H9 (cell line): ENCODE measurements at regions not wholly inside any gene's neighbourhood (a gene's known extent, or its start where the extent isn't known, plus 50 kb on each side); places are given as distances from the start of the nearest gene placed in this dataset.

ENCODE experiments used
- DNase-seq: peaks from one replicate; pipeline ENCODE4 v3.0.0-alpha.2; 2017
- H2AFZ ChIP-seq: one replicate; pipeline ENCODE4 v1.6.1; 2013; ENCODE audit warnings: mild to moderate bottlenecking, low read length, control low read depth, moderate library complexity
- H2AK5ac ChIP-seq: 2 replicates; pipeline ENCODE4 v1.6.1; 2013; ENCODE audit warnings: low read length, control low read depth, mixed read lengths; ENCODE audit not compliant: insufficient read length
- H2BK120ac ChIP-seq: one replicate; pipeline ENCODE4 v1.6.1; 2013; ENCODE audit warnings: low read depth, mild to moderate bottlenecking, low read length, control low read depth, inconsistent platforms; ENCODE audit not compliant: poor library complexity, severe bottlenecking
- H2BK12ac ChIP-seq: 2 replicates; pipeline ENCODE4 v1.6.1; 2013; ENCODE audit warnings: low read length, control low read depth, mixed read lengths, low read depth; ENCODE audit not compliant: insufficient read length
- H2BK15ac ChIP-seq: 2 replicates; pipeline ENCODE4 v1.6.1; 2013; ENCODE audit warnings: low read depth, low read length, control low read depth
- H2BK20ac ChIP-seq: one replicate; pipeline ENCODE4 v1.6.1; 2013; ENCODE audit warnings: low read depth, mild to moderate bottlenecking, low read length, control low read depth, inconsistent platforms; ENCODE audit not compliant: poor library complexity, severe bottlenecking
- H2BK5ac ChIP-seq: 2 replicates; pipeline ENCODE4 v1.6.1; 2013; ENCODE audit warnings: low read length, control low read depth, mixed read lengths; ENCODE audit not compliant: insufficient read length
- H3K14ac ChIP-seq: 2 replicates; pipeline ENCODE4 v1.6.1; 2013; ENCODE audit warnings: low read length, control low read depth; ENCODE audit not compliant: insufficient read depth
- H3K18ac ChIP-seq: 2 replicates; pipeline ENCODE4 v1.6.1; 2013; ENCODE audit warnings: low read depth, mild to moderate bottlenecking, mixed read lengths, low read length, control low read depth; ENCODE audit not compliant: insufficient read length
- H3K23ac ChIP-seq: 2 replicates; pipeline ENCODE4 v1.6.1; 2013; ENCODE audit warnings: low read length, control low read depth, mixed read lengths, low read depth; ENCODE audit not compliant: insufficient read length
- H3K23me2 ChIP-seq: 2 replicates; pipeline ENCODE4 v1.6.1; 2013; ENCODE audit warnings: low read depth, mild to moderate bottlenecking, mixed read lengths, low read length, control low read depth; ENCODE audit not compliant: insufficient read length, poor library complexity, severe bottlenecking
- H3K27ac ChIP-seq: 2 replicates; pipeline ENCODE4 v1.5.1; 2013; ENCODE audit warnings: low read length, control low read depth, mixed read lengths, low read depth; ENCODE audit not compliant: insufficient read length
- H3K27me3 ChIP-seq: 2 replicates; pipeline ENCODE4 v1.6.1; 2013; ENCODE audit warnings: low read length, control low read depth, inconsistent platforms; ENCODE audit not compliant: insufficient read depth
- H3K4ac ChIP-seq: 2 replicates; pipeline ENCODE4 v1.6.1; 2013; ENCODE audit warnings: low read depth, mild to moderate bottlenecking, control low read depth, inconsistent platforms, low read length, moderate library complexity
- H3K4me1 ChIP-seq: 2 replicates; pipeline ENCODE4 v1.6.1; 2013; ENCODE audit warnings: low read length, control low read depth, inconsistent platforms; ENCODE audit not compliant: insufficient read depth
- H3K4me2 ChIP-seq: 2 replicates; pipeline ENCODE4 v1.6.1; 2013; ENCODE audit warnings: low read length, control low read depth, mixed read lengths; ENCODE audit not compliant: insufficient read length, insufficient read depth
- H3K56ac ChIP-seq: 2 replicates; pipeline ENCODE4 v1.6.1; 2013; ENCODE audit warnings: low read depth, mild to moderate bottlenecking, mixed read lengths, low read length, control low read depth; ENCODE audit not compliant: insufficient read length
- H3K79me1 ChIP-seq: 2 replicates; pipeline ENCODE4 v1.6.1; 2013; ENCODE audit warnings: low read depth, mild to moderate bottlenecking, moderate library complexity, low read length, control low read depth, inconsistent platforms; ENCODE audit not compliant: insufficient read depth, poor library complexity, severe bottlenecking
- H3K79me2 ChIP-seq: 2 replicates; pipeline ENCODE4 v1.6.1; 2013; ENCODE audit warnings: low read length, control low read depth, inconsistent platforms; ENCODE audit not compliant: insufficient read depth
- H3K9ac ChIP-seq: 2 replicates; pipeline ENCODE4 v1.6.1; 2013; ENCODE audit warnings: low read length, control low read depth, mixed read lengths; ENCODE audit not compliant: insufficient read length; ENCODE audit errors: extremely low read depth
- H3K9me3 ChIP-seq: one replicate; pipeline ENCODE4 v1.6.1; 2013; ENCODE audit warnings: low read depth, low read length, inconsistent platforms; ENCODE audit not compliant: control insufficient read depth
- H3T11ph ChIP-seq: one replicate; pipeline ENCODE4 v1.6.1; 2013; ENCODE audit warnings: mild to moderate bottlenecking, low read length, control low read depth, inconsistent platforms
- H4K20me1 ChIP-seq: one replicate; pipeline ENCODE4 v1.6.1; 2013; ENCODE audit not compliant: control insufficient read depth, insufficient read length, insufficient read depth
- H4K5ac ChIP-seq: 2 replicates; pipeline ENCODE4 v1.6.1; 2013; ENCODE audit warnings: low read depth, mild to moderate bottlenecking, mixed read lengths, low read length, control low read depth; ENCODE audit not compliant: insufficient read length
- H4K8ac ChIP-seq: replicated peaks from 2 replicates; pipeline ENCODE4 v1.6.1; 2013; ENCODE audit warnings: low read length, control low read depth, mixed read lengths, low read depth; ENCODE audit not compliant: insufficient read length
- H4K91ac ChIP-seq: 2 replicates; pipeline ENCODE4 v1.6.1; 2013; ENCODE audit warnings: low read depth, mild to moderate bottlenecking, moderate library complexity, mixed read lengths, low read length, control low read depth; ENCODE audit not compliant: insufficient read length
- H3K27ac Mint-ChIP-seq, 3 experiments: 2 replicates in 2 of 3; 3 replicates in 1 of 3; pipeline ENCODE4 v1.8.0; 2020 to 2021; ENCODE audit warnings: mixed read lengths in 3 of 3, mild to moderate bottlenecking in 1 of 3, moderate library complexity in 1 of 3
- H3K27me3 Mint-ChIP-seq: 2 replicates; pipeline ENCODE4 v1.8.0; 2021; ENCODE audit warnings: low read depth, mild to moderate bottlenecking, moderate library complexity, mixed read lengths
- H3K36me3 Mint-ChIP-seq, 3 experiments: 2 replicates in 2 of 3; 3 replicates in 1 of 3; pipeline ENCODE4 v1.8.0; 2020 to 2021; ENCODE audit warnings: low read depth in 3 of 3, mixed read lengths in 3 of 3; ENCODE audit not compliant: insufficient read depth in 1 of 3
- H3K4me1 Mint-ChIP-seq, 2 experiments: 2 replicates each; pipeline ENCODE4 v1.8.0; 2020; ENCODE audit warnings: mixed read lengths in 2 of 2
- H3K4me3 Mint-ChIP-seq, 2 experiments: 2 replicates in 1 of 2; 3 replicates in 1 of 2; pipeline ENCODE4 v1.8.0; 2020 to 2021; ENCODE audit warnings: mild to moderate bottlenecking in 2 of 2, mixed read lengths in 2 of 2, moderate library complexity in 1 of 2
- H3K9me3 Mint-ChIP-seq, 2 experiments: 2 replicates in 1 of 2; 3 replicates in 1 of 2; pipeline ENCODE4 v1.8.0; 2020; ENCODE audit warnings: mild to moderate bottlenecking in 2 of 2, mixed read lengths in 2 of 2, moderate library complexity in 1 of 2
- WGBS: extraction: QIAGEN DNeasy Blood & Tissue Kit; methylation state at CpG from one replicate; pipeline ENCODE4 v1.1.7; 2013; ENCODE audit warnings: missing lambda C conversion rate, low lambda C conversion rate, mixed read lengths; ENCODE audit not compliant: insufficient read length; ENCODE audit errors: extremely low coverage; 5-methylcytosine and 5-hydroxymethylcytosine counted together
- TF ChIP-seq, protein P1 (sequence below): fragments of 200-600 bp; sonication (generic); conservative IDR thresholded peaks from 3 replicates; pipeline ENCODE4 v1.8.0; 2021; ENCODE audit warnings: antibody characterized with exemption, mild to moderate bottlenecking

DNA sequence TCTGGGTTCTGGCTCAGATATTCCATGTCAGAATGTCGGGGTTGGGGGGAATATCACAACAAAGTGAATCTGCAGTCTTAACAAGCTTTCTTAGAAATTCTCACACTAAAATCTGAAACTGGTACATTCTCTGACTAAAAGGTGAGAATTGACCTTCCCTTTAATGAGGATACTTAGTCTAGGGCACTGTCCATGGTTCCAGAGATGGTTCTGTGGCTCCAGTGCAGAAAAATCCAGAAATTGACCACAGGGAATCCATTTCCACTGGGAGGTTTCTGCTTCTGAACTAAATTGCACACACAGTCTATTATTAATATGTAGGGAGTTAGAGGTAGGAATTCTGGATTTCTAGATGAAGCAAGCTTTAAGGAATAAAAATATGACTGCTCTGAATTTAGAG is 171.6 kb upstream of the OBI1 start:
- Histone ChIP-seq H2BK12ac (no peak overlapping the region), H4K91ac (no peak overlapping the region), H3K4me1 (no peaks in the 10 kb centered on the region), H3K79me1 (no peaks in the 10 kb centered on the region), H4K8ac (no peak overlapping the region), H3K18ac (no peak overlapping the region), H4K5ac (no peak overlapping the region), H3K79me2 (no peaks in the 10 kb centered on the region), H3K27me3 (no peaks in the 10 kb centered on the region), H3K9ac (no peak overlapping the region), H2BK15ac (no peak overlapping the region), H4K20me1 (no peaks in the 10 kb centered on the region), H3K4ac (no peak overlapping the region), H3K9me3 (no peaks in the 10 kb centered on the region), H3K23me2 (no peaks in the 10 kb centered on the region), H3K56ac (no peak overlapping the region), H2BK120ac (no peak overlapping the region), H2BK5ac (no peak overlapping the region), H3K27ac (no peak overlapping the region), H3K23ac (no peak overlapping the region), H2AFZ (no peak overlapping the region), H2AK5ac (no peak overlapping the region), H3K14ac (no peak overlapping the region), H2BK20ac (no peak overlapping the region), H3K4me2 (no peak overlapping the region), H3T11ph (no peak overlapping the region)
- peaks cover 2% of the 10 kb centered on the region; the same call in 1 of the 2 replicates for H3K27me3 Mint-ChIP-seq
- H3K4me1 Mint-ChIP-seq: no peaks in the 10 kb centered on the region
- H3K4me3 Mint-ChIP-seq: no peak overlapping the region
- no peaks in the 10 kb centered on the region for H3K36me3 Mint-ChIP-seq
- no peaks in the 10 kb centered on the region for H3K9me3 Mint-ChIP-seq
- TF ChIP-seq, protein P1, sequence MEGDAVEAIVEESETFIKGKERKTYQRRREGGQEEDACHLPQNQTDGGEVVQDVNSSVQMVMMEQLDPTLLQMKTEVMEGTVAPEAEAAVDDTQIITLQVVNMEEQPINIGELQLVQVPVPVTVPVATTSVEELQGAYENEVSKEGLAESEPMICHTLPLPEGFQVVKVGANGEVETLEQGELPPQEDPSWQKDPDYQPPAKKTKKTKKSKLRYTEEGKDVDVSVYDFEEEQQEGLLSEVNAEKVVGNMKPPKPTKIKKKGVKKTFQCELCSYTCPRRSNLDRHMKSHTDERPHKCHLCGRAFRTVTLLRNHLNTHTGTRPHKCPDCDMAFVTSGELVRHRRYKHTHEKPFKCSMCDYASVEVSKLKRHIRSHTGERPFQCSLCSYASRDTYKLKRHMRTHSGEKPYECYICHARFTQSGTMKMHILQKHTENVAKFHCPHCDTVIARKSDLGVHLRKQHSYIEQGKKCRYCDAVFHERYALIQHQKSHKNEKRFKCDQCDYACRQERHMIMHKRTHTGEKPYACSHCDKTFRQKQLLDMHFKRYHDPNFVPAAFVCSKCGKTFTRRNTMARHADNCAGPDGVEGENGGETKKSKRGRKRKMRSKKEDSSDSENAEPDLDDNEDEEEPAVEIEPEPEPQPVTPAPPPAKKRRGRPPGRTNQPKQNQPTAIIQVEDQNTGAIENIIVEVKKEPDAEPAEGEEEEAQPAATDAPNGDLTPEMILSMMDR: no peak
- no peak overlapping the region for H3K27ac Mint-ChIP-seq
- no CpG with 5 or more reads among the region's 1 CpG for WGBS
- no peak for DNase-seq
